H1 (cell line): ENCODE measurements at regions not wholly inside any gene's neighbourhood (a gene's known extent, or its start where the extent isn't known, plus 50 kb on each side); places are given as distances from the start of the nearest gene placed in this dataset.

Experiments
- CTCF ChIA-PET: fragments of 300-600 bp; sonication (Branson Sonifier 250); formaldehyde crosslinking; loops from one replicate; lab custom pipeline; 2021; ENCODE audit not compliant: partially characterized antibody; lab: Charles Lee
- POLR2A ChIA-PET: fragments of 300-600 bp; sonication (Branson Sonifier 250); formaldehyde crosslinking; loops from one replicate; lab custom pipeline; 2021; ENCODE audit warnings: inconsistent platforms; ENCODE audit not compliant: partially characterized antibody; lab: Charles Lee
- DNase-seq, 2 experiments: peaks; one replicate each; pipeline versions ENCODE4 v3.0.0 to v3.0.0-alpha.2; 2010 to 2022; ENCODE audit warnings: low spot score in 2 of 2, low read depth in 1 of 2, mixed read lengths in 1 of 2
- FAIRE-seq: peaks from 2 replicates; lab custom pipeline; 2011; peaks lifted over from hg19 to GRCh38; lab: Jason Lieb, UNC
- H2AFZ ChIP-seq: 2 replicates; pipeline ENCODE4 v1.8.1; 2012; ENCODE audit warnings: low read length, inconsistent platforms
- H2AK5ac ChIP-seq: 2 replicates; pipeline ENCODE4 v1.6.1; 2013; ENCODE audit warnings: low read depth, low read length
- H2BK120ac ChIP-seq: replicated peaks from 2 replicates; pipeline ENCODE3; 2013; ENCODE audit warnings: low read depth, low read length, inconsistent platforms
- H2BK12ac ChIP-seq: 2 replicates; pipeline ENCODE4 v1.6.1; 2013; ENCODE audit warnings: low read depth, low read length
- H2BK15ac ChIP-seq: 2 replicates; pipeline ENCODE4 v1.6.1; 2013; ENCODE audit warnings: low read length
- H2BK20ac ChIP-seq: 2 replicates; pipeline ENCODE4 v1.6.1; 2013; ENCODE audit warnings: low read length
- H2BK5ac ChIP-seq: 2 replicates; pipeline ENCODE4 v1.6.1; 2013; ENCODE audit warnings: low read depth, low read length
- H3K14ac ChIP-seq: 2 replicates; pipeline ENCODE4 v1.6.1; 2013; ENCODE audit warnings: inconsistent platforms; ENCODE audit not compliant: insufficient read length
- H3K18ac ChIP-seq: 2 replicates; pipeline ENCODE4 v1.6.1; 2013; ENCODE audit warnings: low read length; ENCODE audit errors: extremely low read depth
- H3K23ac ChIP-seq: 2 replicates; pipeline ENCODE4 v1.6.1; 2013; ENCODE audit warnings: inconsistent platforms; ENCODE audit not compliant: insufficient read length
- H3K23me2 ChIP-seq: 2 replicates; pipeline ENCODE4 v1.6.1; 2013; ENCODE audit warnings: low read depth, low read length
- H3K27ac ChIP-seq: 2 replicates; pipeline ENCODE4 v1.6.1; 2011; ENCODE audit warnings: low read depth, low read length, inconsistent platforms
- H3K27me3 ChIP-seq, 4 experiments: replicated peaks in 1 of 4; 1 replicate in 1 of 4; 2 replicates in 3 of 4; pipeline versions ENCODE4 v1.6.1 to v1.8.1; 2011 to 2013; ENCODE audit warnings: low read length in 3 of 4, mild to moderate bottlenecking in 3 of 4, inconsistent platforms in 2 of 4, mixed read lengths in 2 of 4, moderate library complexity in 1 of 4; ENCODE audit not compliant: control insufficient read depth in 3 of 4, insufficient read depth in 3 of 4; ENCODE audit errors: extremely low read depth in 1 of 4
- H3K36me3 ChIP-seq, 4 experiments: 2 replicates each; pipeline versions ENCODE4 v1.6.1 to v1.8.1; 2011 to 2013; ENCODE audit warnings: mild to moderate bottlenecking in 4 of 4, low read length in 3 of 4, moderate library complexity in 2 of 4, control low read depth in 1 of 4, inconsistent platforms in 1 of 4; ENCODE audit not compliant: insufficient read depth in 4 of 4, control insufficient read depth in 2 of 4
- H3K4ac ChIP-seq: replicated peaks from 2 replicates; pipeline ENCODE3; 2013; ENCODE audit warnings: low read length, low read depth, mixed read lengths, inconsistent platforms; ENCODE audit not compliant: insufficient read length
- H3K4me1 ChIP-seq, 4 experiments: replicated peaks in 1 of 4; 1 replicate in 1 of 4; 2 replicates in 3 of 4; pipeline versions ENCODE4 v1.6.1 to v1.8.1; 2011 to 2013; ENCODE audit warnings: low read length in 3 of 4, inconsistent platforms in 2 of 4, mixed read lengths in 1 of 4; ENCODE audit not compliant: insufficient read depth in 4 of 4, control insufficient read depth in 3 of 4
- H3K4me2 ChIP-seq, 2 experiments: 2 replicates each; pipeline versions ENCODE4 v1.6.1 to v1.8.1; 2011 to 2013; ENCODE audit warnings: low read depth in 2 of 2, low read length in 2 of 2, control low read depth in 1 of 2, inconsistent platforms in 1 of 2, mild to moderate bottlenecking in 1 of 2; ENCODE audit not compliant: insufficient read depth in 1 of 2
- H3K4me3 ChIP-seq, 4 experiments: fragments of 200-600, 300-600 bp in 1 of 4; sonication (generic), shearing (Covaris generic), sonication (Bioruptor Twin) in 1 of 4; 2 replicates each; pipeline versions ENCODE4 v1.5.1 to v1.8.1; 2011 to 2016; ENCODE audit warnings: low read length in 4 of 4, low read depth in 3 of 4, control low read depth in 2 of 4, inconsistent platforms in 2 of 4, mild to moderate bottlenecking in 2 of 4, mixed read lengths in 1 of 4, moderate library complexity in 1 of 4; ENCODE audit not compliant: insufficient read depth in 2 of 4; ENCODE audit errors: extremely low read depth in 1 of 4
- H3K56ac ChIP-seq: replicated peaks from 2 replicates; pipeline ENCODE3; 2013; ENCODE audit warnings: low read depth, mild to moderate bottlenecking, mixed read lengths, low read length, inconsistent platforms; ENCODE audit not compliant: insufficient read length
- H3K79me1 ChIP-seq: 2 replicates; pipeline ENCODE4 v1.6.1; 2013; ENCODE audit warnings: low read depth, low read length, control low read depth
- H3K79me2 ChIP-seq, 2 experiments: 2 replicates each; pipeline versions ENCODE4 v1.6.1 to v1.8.1; 2012 to 2013; ENCODE audit warnings: low read length in 2 of 2, mild to moderate bottlenecking in 2 of 2, inconsistent platforms in 1 of 2; ENCODE audit not compliant: insufficient read depth in 2 of 2, control insufficient read depth in 1 of 2
- H3K9ac ChIP-seq, 4 experiments: replicated peaks in 1 of 4; 1 replicate in 1 of 4; 2 replicates in 3 of 4; pipeline versions ENCODE4 v1.6.1 to v1.8.1; 2011 to 2013; ENCODE audit warnings: low read depth in 3 of 4, low read length in 3 of 4, control low read depth in 2 of 4, mild to moderate bottlenecking in 2 of 4, moderate library complexity in 2 of 4, inconsistent platforms in 1 of 4; ENCODE audit errors: extremely low read depth in 1 of 4
- H3K9me3 ChIP-seq, 2 experiments: 2 replicates each; pipeline versions ENCODE4 v1.6.1 to v1.8.1; 2012 to 2013; ENCODE audit warnings: mild to moderate bottlenecking in 2 of 2, moderate library complexity in 2 of 2, control low read depth in 1 of 2, inconsistent platforms in 1 of 2, low read depth in 1 of 2, low read length in 1 of 2, mixed read lengths in 1 of 2; ENCODE audit not compliant: insufficient read depth in 2 of 2
- H4K20me1 ChIP-seq, 2 experiments: replicated peaks in 1 of 2; 2 replicates each; pipeline versions ENCODE3 to v1.8.1; 2011 to 2013; ENCODE audit warnings: inconsistent platforms in 2 of 2, low read length in 2 of 2, mild to moderate bottlenecking in 1 of 2; ENCODE audit not compliant: insufficient read depth in 2 of 2, control insufficient read depth in 1 of 2
- H4K5ac ChIP-seq: 2 replicates; pipeline ENCODE4 v1.6.1; 2013; ENCODE audit warnings: low read length, low read depth, mixed read lengths, inconsistent platforms; ENCODE audit not compliant: insufficient read length
- H4K8ac ChIP-seq: 2 replicates; pipeline ENCODE4 v1.8.0; 2013; ENCODE audit warnings: mild to moderate bottlenecking, moderate library complexity, low read length, inconsistent platforms; ENCODE audit not compliant: insufficient read depth; ENCODE audit errors: extremely low read depth
- H4K91ac ChIP-seq: replicated peaks from 2 replicates; pipeline ENCODE3; 2013; ENCODE audit warnings: low read length, mixed read lengths, inconsistent platforms; ENCODE audit not compliant: insufficient read length
- SRF ChIP-seq: IDR thresholded peaks from 2 replicates; pipeline ENCODE4 v1.6.1; 2011; ENCODE audit warnings: mild to moderate bottlenecking, low read depth, low read length, moderate library complexity
- WGBS, 2 experiments: shearing (Covaris generic) in 1 of 2; methylation state at CpG; one replicate each; pipeline versions ENCODE4 v1.1.6 to v1.1.7; 2013 to 2015; ENCODE audit warnings: low lambda C conversion rate in 2 of 2, mixed read lengths in 2 of 2, inconsistent platforms in 1 of 2, low coverage in 1 of 2, missing lambda C conversion rate in 1 of 2; ENCODE audit not compliant: insufficient replicate concordance in 2 of 2, insufficient coverage in 1 of 2, insufficient read length in 1 of 2; ENCODE audit errors: extremely low coverage in 1 of 2, missing lambda C conversion rate in 1 of 2; 5-methylcytosine and 5-hydroxymethylcytosine counted together

DNA sequence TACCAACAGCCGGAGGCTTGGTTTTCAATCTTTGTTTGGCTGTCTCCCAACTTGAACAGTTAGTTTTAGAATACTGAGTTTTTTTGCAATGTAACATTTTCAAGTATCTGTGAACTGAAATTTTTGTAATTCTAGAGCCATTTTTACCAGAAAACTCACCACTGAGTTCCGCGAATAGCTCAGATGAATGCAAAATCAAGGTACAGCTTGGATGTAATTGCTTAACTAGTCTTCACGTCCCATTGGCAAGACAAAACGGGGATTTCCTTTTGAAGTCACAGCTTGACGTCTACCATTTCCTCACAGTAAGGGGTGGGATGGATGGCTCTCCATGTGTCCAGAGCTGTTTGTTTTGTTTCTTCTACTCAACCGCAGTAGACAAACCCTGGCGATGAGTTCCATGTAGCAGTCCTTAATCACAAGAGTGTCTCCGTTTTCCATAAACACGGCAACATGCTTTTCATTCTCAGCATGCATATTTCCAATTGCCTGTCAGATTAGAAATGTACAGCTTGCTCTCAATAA is 55.8 kb upstream of the FGFR2 start:
- H3K27me3 ChIP-seq: no peaks in the 10 kb centered on the region
- H3K79me2 ChIP-seq: no peaks in the 10 kb centered on the region
- no peak overlapping the region for H3K27ac ChIP-seq
- no peak overlapping the region for H2BK15ac ChIP-seq
- no peak overlapping the region for H3K56ac ChIP-seq
- CTCF ChIA-PET: interaction anchor here (0.8 to 2.4 kb wide), 9 partner anchors 9 to 235 kb away, joined by 3 to 17 read pairs (median 3); no protein-coding TSS in a partner anchor
- no peak overlapping the region for H2AK5ac ChIP-seq
- no peak overlapping the region for H3K23ac ChIP-seq
- no peak overlapping the region for H4K91ac ChIP-seq
- H3K14ac ChIP-seq: no peak overlapping the region
- H2BK5ac ChIP-seq: no peak overlapping the region
- no peak overlapping the region for H2BK120ac ChIP-seq
- H3K9ac ChIP-seq: no peak overlapping the region
- H4K8ac ChIP-seq: no peak overlapping the region
- H3K4me1 ChIP-seq: peaks cover 0 to 4% (median 0%) of the 10 kb centered on the region in 4 experiments; a peak in 1 of 7 replicates
- no peaks in the 10 kb centered on the region for H3K9me3 ChIP-seq
- no peak overlapping the region for H2BK12ac ChIP-seq
- no peak overlapping the region for H3K4me3 ChIP-seq
- no peaks in the 10 kb centered on the region for H3K23me2 ChIP-seq
- H4K5ac ChIP-seq: no peak overlapping the region
- no peak overlapping the region for H3K4me2 ChIP-seq
- H3K36me3 ChIP-seq: no peaks in the 10 kb centered on the region
- no peaks in the 10 kb centered on the region for H3K79me1 ChIP-seq
- no peak overlapping the region for H3K4ac ChIP-seq
- POLR2A ChIA-PET: interaction anchor here (0.7 kb wide), 1 partner anchor 76 kb away, joined by 3 read pairs; no protein-coding TSS in a partner anchor
- WGBS, 2 experiments: 82% methylated on average over 10 of the region's 10 CpGs; no CpG with 5 or more reads in 1 of the 2 experiments
- FAIRE-seq (no peak), DNase-seq (no peak)
- TF ChIP-seq SRF: no peak
- no peak overlapping the region for H2AFZ ChIP-seq
- no peak overlapping the region for H3K18ac ChIP-seq
- H2BK20ac ChIP-seq: no peak overlapping the region
- H4K20me1 ChIP-seq: no peaks in the 10 kb centered on the region
